ENCODE measurements at regions not wholly inside any gene's neighbourhood (a gene's known extent, or its start where the extent isn't known, plus 50 kb on each side); places are given as distances from the start of the nearest gene placed in this dataset.

- peak in 1 of 2 donors; percentile 23 for DNase-seq
- TF ChIP-seq CTCF (IDR thresholded peaks at IDR 0.05): no peak
- no peak for TF ChIP-seq EP300 (IDR thresholded peaks at IDR 0.05)
- TF ChIP-seq POLR2AphosphoS5 (IDR thresholded peaks at IDR 0.05): no peak
- TF ChIP-seq POLR2A (IDR thresholded peaks at IDR 0.05): no peak
- Histone ChIP-seq H3K36me3 (no peaks in the 10 kb centered on the region), H3K4me3 (no peak overlapping the region), H3K9me3 (no peaks in the 10 kb centered on the region), H3K27ac (no peak overlapping the region), H3K4me1 (peaks cover 0 to 4% (median 0%) of the 10 kb centered on the region in 4 donors), H3K27me3 (no peaks in the 10 kb centered on the region)
- intact Hi-C loops (cut with DNase I; ENCODE audit: low total_unique reads): no loop called here
- 60 to 73% (median 66%) methylated on average over 13 of the region's 13 CpGs for WGBS, 5 donors
Observed at GRCh38 chr13:52925775-52926285, 77.4 kb upstream of the PCDH8 start.

- Histone ChIP-seq H3K9me3 (no peaks in the 10 kb centered on the region), H3K27ac (no peak overlapping the region), H3K4me3 (no peak overlapping the region), H3K36me3 (no peaks in the 10 kb centered on the region), H3K4me1 (peaks cover 0 to 4% (median 0%) of the 10 kb centered on the region in 4 donors), H3K27me3 (no peaks in the 10 kb centered on the region)
- 30 to 52% (median 41%) methylated on average over 2 of the region's 2 CpGs for WGBS, 5 donors
- intact Hi-C loops (cut with DNase I; ENCODE audit: low total_unique reads): no loop called here
- TF ChIP-seq POLR2A (IDR thresholded peaks at IDR 0.05) (no peak), CTCF (IDR thresholded peaks at IDR 0.05) (no peak), EP300 (IDR thresholded peaks at IDR 0.05) (no peak), POLR2AphosphoS5 (IDR thresholded peaks at IDR 0.05) (no peak)
- peak in 1 of 2 donors; percentile 34 for DNase-seq
Observed at GRCh38 chr13:52925251-52925650, 76.8 kb upstream of the PCDH8 start.

GRCh38 chr13:52924289-52925148, 76.1 kb upstream of the PCDH8 start:
- Histone ChIP-seq H3K27me3 (no peaks in the 10 kb centered on the region), H3K4me1 (peaks cover 0 to 4% (median 0%) of the 10 kb centered on the region in 4 donors), H3K4me3 (no peak overlapping the region), H3K27ac (no peak overlapping the region), H3K36me3 (no peaks in the 10 kb centered on the region), H3K9me3 (no peaks in the 10 kb centered on the region)
- TF ChIP-seq POLR2AphosphoS5 (IDR thresholded peaks at IDR 0.05) (no peak), POLR2A (IDR thresholded peaks at IDR 0.05) (no peak), CTCF (IDR thresholded peaks at IDR 0.05) (no peak), EP300 (IDR thresholded peaks at IDR 0.05) (no peak)
- 64 to 72% (median 68%) methylated on average over 10 of the region's 10 CpGs for WGBS, 5 donors
- DNase-seq: no peak
- intact Hi-C loops (cut with DNase I; ENCODE audit: low total_unique reads): no loop called here

- no peaks in the 10 kb centered on the region for H3K36me3 ChIP-seq
- DNase-seq: no peak
- TF ChIP-seq POLR2A (IDR thresholded peaks at IDR 0.05) (no peak), EP300 (IDR thresholded peaks at IDR 0.05) (no peak), POLR2AphosphoS5 (IDR thresholded peaks at IDR 0.05) (no peak), CTCF (IDR thresholded peaks at IDR 0.05) (no peak)
- no peaks in the 10 kb centered on the region for H3K9me3 ChIP-seq
- 80 to 100% (median 93%) methylated on average over 1 of the region's 1 CpG for WGBS, 5 donors
- peaks cover 0 to 4% (median 0%) of the 10 kb centered on the region in 4 donors for H3K4me1 ChIP-seq
- intact Hi-C loops (cut with DNase I; ENCODE audit: low total_unique reads): no loop called here
- H3K4me3 ChIP-seq: no peak overlapping the region
- no peak overlapping the region for H3K27ac ChIP-seq
- no peaks in the 10 kb centered on the region for H3K27me3 ChIP-seq
Observed at GRCh38 chr13:52922961-52923360, 74.5 kb upstream of the PCDH8 start.
